ENCODE measurements at regions not wholly inside any gene's neighbourhood (a gene's known extent, or its start where the extent isn't known, plus 50 kb on each side); places are given as distances from the start of the nearest gene placed in this dataset.

DNA sequence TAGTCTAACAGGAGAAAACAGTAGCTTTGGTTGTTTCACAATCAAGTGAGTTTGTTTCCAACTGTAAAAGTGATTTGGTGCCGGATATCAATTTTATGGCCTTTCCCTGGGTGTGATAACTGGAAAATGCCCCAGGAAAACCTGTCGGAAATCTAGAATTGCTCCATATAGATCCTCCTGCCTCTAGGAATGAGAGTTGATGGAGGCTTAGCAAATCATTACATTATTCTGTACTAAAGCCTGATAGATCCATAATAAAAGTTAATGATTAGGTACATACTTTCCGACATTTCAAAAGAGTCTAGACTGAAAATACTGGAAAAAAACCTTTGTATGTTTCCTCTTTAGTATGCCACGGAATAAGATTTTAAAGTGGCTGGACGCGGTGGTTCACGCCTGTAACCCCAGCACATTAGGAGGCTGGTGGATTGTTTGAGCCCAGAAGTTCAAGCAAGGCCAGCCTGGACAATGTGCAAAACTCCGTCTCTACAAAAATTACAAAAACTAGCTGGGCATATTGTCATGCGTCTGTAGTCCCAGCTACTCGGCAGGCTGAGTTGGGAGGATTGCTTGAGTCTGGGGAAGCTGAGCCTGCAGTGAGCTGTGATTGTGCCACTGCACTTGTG, 70.0 kb upstream of the SLC45A1 start:
- TF ChIP-seq CTCF (conservative IDR thresholded peaks at IDR 0.05 in 1 of 2, IDR thresholded peaks at IDR 0.05 in 1 of 2; ENCODE audit: low read depth in 1 of 2, low read length in 2 of 2), result no peak
- TF ChIP-seq EZH2 (IDR thresholded peaks at IDR 0.05; ENCODE audit: low read length, missing control alignments), result no peak
